ENCODE measurements at regions not wholly inside any gene's neighbourhood (a gene's known extent, or its start where the extent isn't known, plus 50 kb on each side); places are given as distances from the start of the nearest gene placed in this dataset.

DNA sequence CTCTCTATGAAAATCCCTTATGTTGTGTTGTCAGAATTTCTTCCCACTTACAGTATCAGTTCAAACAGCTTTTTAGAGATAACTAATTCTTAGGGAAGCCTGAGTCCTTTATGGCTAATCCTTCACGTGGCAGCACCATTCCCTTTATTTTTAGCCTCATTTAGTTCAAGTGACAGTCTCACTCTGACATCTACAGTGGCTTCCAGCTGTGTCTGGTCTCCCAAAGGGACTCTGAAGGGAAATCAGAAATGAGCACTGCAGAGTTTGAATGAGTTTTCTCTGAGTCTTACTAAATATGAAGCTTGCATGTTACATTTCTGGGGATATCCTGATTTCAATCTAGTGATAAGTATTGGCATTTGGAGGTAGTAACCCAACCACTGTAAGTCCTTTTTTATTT, 1104.1 kb downstream of the CDH11 start:
- intact Hi-C loops (cut with micrococcal nuclease; ENCODE audit: unreplicated experiment): no loop called here
- DNase-seq (ENCODE audit: low read depth, low spot score) (no peak), FAIRE-seq (no peak), ATAC-seq (no peak)
- Histone ChIP-seq H3K4me3 (no peak overlapping the region), H3K79me2 (ENCODE audit: control insufficient read depth, insufficient read depth, low read length) (no peaks in the 10 kb centered on the region), H3K4me2 (ENCODE audit: control insufficient read depth, insufficient read depth) (no peak overlapping the region), H4K20me1 (ENCODE audit: control insufficient read depth, insufficient read depth) (no peaks in the 10 kb centered on the region), H3K27me3 (replicated peaks in 1 of 2; ENCODE audit: control insufficient read depth in 2 of 2, insufficient read depth in 2 of 2, low read length in 1 of 2) (no peaks in the 10 kb centered on the region), H3K4me1 (ENCODE audit: control insufficient read depth, insufficient read depth, low read length) (no peaks in the 10 kb centered on the region), H3K9me3 (replicated peaks; ENCODE audit: control insufficient read depth, insufficient read depth, low read length) (no peaks in the 10 kb centered on the region), H2AFZ (ENCODE audit: control insufficient read depth, low read depth, low read length) (no peak overlapping the region), H3K36me3 (ENCODE audit: control insufficient read depth in 2 of 2, insufficient read depth in 2 of 2, low read length in 1 of 2) (no peaks in the 10 kb centered on the region), H3K9ac (ENCODE audit: control insufficient read depth, insufficient read depth, low read length) (no peak overlapping the region), H3K27ac (ENCODE audit: control insufficient read depth, insufficient read depth) (no peak overlapping the region)
- RAD21 ChIA-PET (ENCODE audit: unreplicated experiment): no interaction called here
- SMC1A ChIA-PET (ENCODE audit: uncharacterized antibody, unreplicated experiment): no interaction called here
- BruUV-seq (replicated peaks): no TSS peak
- in situ Hi-C loops (cut with MboI): no loop called here
- 0% methylated on average over 1 of the region's 1 CpG for WGBS (ENCODE audit: insufficient coverage, insufficient replicate concordance, low lambda C conversion rate, missing lambda C conversion rate)
- CTCF ChIA-PET: no interaction called here
- TF ChIP-seq, protein P1, sequence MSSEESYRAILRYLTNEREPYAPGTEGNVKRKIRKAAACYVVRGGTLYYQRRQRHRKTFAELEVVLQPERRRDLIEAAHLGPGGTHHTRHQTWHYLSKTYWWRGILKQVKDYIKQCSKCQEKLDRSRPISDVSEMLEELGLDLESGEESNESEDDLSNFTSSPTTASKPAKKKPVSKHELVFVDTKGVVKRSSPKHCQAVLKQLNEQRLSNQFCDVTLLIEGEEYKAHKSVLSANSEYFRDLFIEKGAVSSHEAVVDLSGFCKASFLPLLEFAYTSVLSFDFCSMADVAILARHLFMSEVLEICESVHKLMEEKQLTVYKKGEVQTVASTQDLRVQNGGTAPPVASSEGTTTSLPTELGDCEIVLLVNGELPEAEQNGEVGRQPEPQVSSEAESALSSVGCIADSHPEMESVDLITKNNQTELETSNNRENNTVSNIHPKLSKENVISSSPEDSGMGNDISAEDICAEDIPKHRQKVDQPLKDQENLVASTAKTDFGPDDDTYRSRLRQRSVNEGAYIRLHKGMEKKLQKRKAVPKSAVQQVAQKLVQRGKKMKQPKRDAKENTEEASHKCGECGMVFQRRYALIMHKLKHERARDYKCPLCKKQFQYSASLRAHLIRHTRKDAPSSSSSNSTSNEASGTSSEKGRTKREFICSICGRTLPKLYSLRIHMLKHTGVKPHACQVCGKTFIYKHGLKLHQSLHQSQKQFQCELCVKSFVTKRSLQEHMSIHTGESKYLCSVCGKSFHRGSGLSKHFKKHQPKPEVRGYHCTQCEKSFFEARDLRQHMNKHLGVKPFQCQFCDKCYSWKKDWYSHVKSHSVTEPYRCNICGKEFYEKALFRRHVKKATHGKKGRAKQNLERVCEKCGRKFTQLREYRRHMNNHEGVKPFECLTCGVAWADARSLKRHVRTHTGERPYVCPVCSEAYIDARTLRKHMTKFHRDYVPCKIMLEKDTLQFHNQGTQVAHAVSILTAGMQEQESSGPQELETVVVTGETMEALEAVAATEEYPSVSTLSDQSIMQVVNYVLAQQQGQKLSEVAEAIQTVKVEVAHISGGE (CRISPR knock-in tag; IDR thresholded peaks at IDR 0.05): no peak
- TF ChIP-seq MTA2 (IDR thresholded peaks at IDR 0.05; ENCODE audit: low read depth) (no peak), NR2C2 (IDR thresholded peaks at IDR 0.05; ENCODE audit: borderline replicate concordance, control insufficient read depth, insufficient read length, low read depth) (no peak), TCF3 (IDR thresholded peaks at IDR 0.05; ENCODE audit: borderline replicate concordance, insufficient read depth, low read depth, low read length) (no peak), MEF2A (IDR thresholded peaks at IDR 0.05; ENCODE audit: insufficient read depth, low read depth, low read length) (no peak), SMC3 (IDR thresholded peaks at IDR 0.05; ENCODE audit: borderline replicate concordance, low read length) (no peak), BMI1 (IDR thresholded peaks at IDR 0.05; ENCODE audit: borderline replicate concordance) (no peak), SREBF2 (IDR thresholded peaks at IDR 0.05; ENCODE audit: low read length) (no peak), ZNF622 (IDR thresholded peaks at IDR 0.05) (no peak), HDAC2 (IDR thresholded peaks at IDR 0.05) (no peak), NR2F1 (conservative IDR thresholded peaks at IDR 0.05) (no peak), CBX3 (IDR thresholded peaks at IDR 0.05; ENCODE audit: borderline replicate concordance, low read depth) (no peak), KAT2A (conservative IDR thresholded peaks at IDR 0.05; ENCODE audit: control insufficient read depth, low read depth, low read length) (no peak), TBL1XR1 (IDR thresholded peaks at IDR 0.05; ENCODE audit: low read depth, low read length) (no peak), SMAD1 (IDR thresholded peaks at IDR 0.05; ENCODE audit: low read depth, partially characterized antibody) (no peak)
- TF ChIP-seq, protein P2, sequence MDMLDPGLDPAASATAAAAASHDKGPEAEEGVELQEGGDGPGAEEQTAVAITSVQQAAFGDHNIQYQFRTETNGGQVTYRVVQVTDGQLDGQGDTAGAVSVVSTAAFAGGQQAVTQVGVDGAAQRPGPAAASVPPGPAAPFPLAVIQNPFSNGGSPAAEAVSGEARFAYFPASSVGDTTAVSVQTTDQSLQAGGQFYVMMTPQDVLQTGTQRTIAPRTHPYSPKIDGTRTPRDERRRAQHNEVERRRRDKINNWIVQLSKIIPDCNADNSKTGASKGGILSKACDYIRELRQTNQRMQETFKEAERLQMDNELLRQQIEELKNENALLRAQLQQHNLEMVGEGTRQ (IDR thresholded peaks at IDR 0.05; ENCODE audit: borderline replicate concordance, low read depth, low read length): no peak
- TF ChIP-seq, protein P3, sequence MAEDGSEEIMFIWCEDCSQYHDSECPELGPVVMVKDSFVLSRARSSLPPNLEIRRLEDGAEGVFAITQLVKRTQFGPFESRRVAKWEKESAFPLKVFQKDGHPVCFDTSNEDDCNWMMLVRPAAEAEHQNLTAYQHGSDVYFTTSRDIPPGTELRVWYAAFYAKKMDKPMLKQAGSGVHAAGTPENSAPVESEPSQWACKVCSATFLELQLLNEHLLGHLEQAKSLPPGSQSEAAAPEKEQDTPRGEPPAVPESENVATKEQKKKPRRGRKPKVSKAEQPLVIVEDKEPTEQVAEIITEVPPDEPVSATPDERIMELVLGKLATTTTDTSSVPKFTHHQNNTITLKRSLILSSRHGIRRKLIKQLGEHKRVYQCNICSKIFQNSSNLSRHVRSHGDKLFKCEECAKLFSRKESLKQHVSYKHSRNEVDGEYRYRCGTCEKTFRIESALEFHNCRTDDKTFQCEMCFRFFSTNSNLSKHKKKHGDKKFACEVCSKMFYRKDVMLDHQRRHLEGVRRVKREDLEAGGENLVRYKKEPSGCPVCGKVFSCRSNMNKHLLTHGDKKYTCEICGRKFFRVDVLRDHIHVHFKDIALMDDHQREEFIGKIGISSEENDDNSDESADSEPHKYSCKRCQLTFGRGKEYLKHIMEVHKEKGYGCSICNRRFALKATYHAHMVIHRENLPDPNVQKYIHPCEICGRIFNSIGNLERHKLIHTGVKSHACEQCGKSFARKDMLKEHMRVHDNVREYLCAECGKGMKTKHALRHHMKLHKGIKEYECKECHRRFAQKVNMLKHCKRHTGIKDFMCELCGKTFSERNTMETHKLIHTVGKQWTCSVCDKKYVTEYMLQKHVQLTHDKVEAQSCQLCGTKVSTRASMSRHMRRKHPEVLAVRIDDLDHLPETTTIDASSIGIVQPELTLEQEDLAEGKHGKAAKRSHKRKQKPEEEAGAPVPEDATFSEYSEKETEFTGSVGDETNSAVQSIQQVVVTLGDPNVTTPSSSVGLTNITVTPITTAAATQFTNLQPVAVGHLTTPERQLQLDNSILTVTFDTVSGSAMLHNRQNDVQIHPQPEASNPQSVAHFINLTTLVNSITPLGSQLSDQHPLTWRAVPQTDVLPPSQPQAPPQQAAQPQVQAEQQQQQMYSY (CRISPR knock-in tag; IDR thresholded peaks at IDR 0.05): no peak
- POLR2A ChIA-PET: no interaction called here
